Type B pancreatic cell (in vitro differentiated cells): ENCODE measurements at regions not wholly inside any gene's neighbourhood (a gene's known extent, or its start where the extent isn't known, plus 50 kb on each side); places are given as distances from the start of the nearest gene placed in this dataset.

Experiments
- DNase-seq: peaks from one replicate; pipeline ENCODE4 v3.0.0; 2021; ENCODE audit warnings: mixed read lengths; ENCODE audit not compliant: unreplicated experiment; ENCODE audit errors: extremely low spot score
- H3K27ac Mint-ChIP-seq: 2 replicates; pipeline ENCODE4 v1.8.0; 2021; ENCODE audit warnings: mild to moderate bottlenecking, mixed read lengths
- H3K27me3 Mint-ChIP-seq: 2 replicates; pipeline ENCODE4 v1.8.0; 2021; ENCODE audit warnings: mixed read lengths
- H3K36me3 Mint-ChIP-seq: 2 replicates; pipeline ENCODE4 v1.8.0; 2021; ENCODE audit warnings: mixed read lengths
- H3K4me1 Mint-ChIP-seq: one replicate; pipeline ENCODE4 v1.8.0; 2021; ENCODE audit warnings: mixed read lengths; ENCODE audit not compliant: unreplicated experiment
- H3K4me3 Mint-ChIP-seq: 2 replicates; pipeline ENCODE4 v1.8.0; 2021; ENCODE audit warnings: mild to moderate bottlenecking, mixed read lengths
- H3K9me3 Mint-ChIP-seq: 2 replicates; pipeline ENCODE4 v1.8.0; 2021; ENCODE audit warnings: mixed read lengths
- TF ChIP-seq, protein P1 (sequence below): fragments of 200-600 bp; sonication (generic); conservative IDR thresholded peaks from 2 replicates; pipeline ENCODE4 v1.5.0; 2021; ENCODE audit warnings: antibody characterized with exemption, mild to moderate bottlenecking

GRCh38 chr10:118392761-118393160, 50.6 kb upstream of the FAM204A start:
- TF ChIP-seq, protein P1, sequence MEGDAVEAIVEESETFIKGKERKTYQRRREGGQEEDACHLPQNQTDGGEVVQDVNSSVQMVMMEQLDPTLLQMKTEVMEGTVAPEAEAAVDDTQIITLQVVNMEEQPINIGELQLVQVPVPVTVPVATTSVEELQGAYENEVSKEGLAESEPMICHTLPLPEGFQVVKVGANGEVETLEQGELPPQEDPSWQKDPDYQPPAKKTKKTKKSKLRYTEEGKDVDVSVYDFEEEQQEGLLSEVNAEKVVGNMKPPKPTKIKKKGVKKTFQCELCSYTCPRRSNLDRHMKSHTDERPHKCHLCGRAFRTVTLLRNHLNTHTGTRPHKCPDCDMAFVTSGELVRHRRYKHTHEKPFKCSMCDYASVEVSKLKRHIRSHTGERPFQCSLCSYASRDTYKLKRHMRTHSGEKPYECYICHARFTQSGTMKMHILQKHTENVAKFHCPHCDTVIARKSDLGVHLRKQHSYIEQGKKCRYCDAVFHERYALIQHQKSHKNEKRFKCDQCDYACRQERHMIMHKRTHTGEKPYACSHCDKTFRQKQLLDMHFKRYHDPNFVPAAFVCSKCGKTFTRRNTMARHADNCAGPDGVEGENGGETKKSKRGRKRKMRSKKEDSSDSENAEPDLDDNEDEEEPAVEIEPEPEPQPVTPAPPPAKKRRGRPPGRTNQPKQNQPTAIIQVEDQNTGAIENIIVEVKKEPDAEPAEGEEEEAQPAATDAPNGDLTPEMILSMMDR = no peak
- Mint-ChIP-seq H3K27ac (no peak overlapping the region), H3K27me3 (peaks cover 21% of the 10 kb centered on the region), H3K9me3 (peaks cover 4% of the 10 kb centered on the region), H3K36me3 (no peaks in the 10 kb centered on the region), H3K4me3 (no peak overlapping the region), H3K4me1 (peaks cover 20% of the 10 kb centered on the region)
- DNase-seq = no peak
